A204.1 (cell line): ENCODE measurements at regions not wholly inside any gene's neighbourhood (a gene's known extent, or its start where the extent isn't known, plus 50 kb on each side); places are given as distances from the start of the nearest gene placed in this dataset.

Experiments
- FAIRE-seq: peaks from 2 replicates; lab custom pipeline; 2012; peaks lifted over from hg19 to GRCh38; lab: Jason Lieb, UNC

DNA sequence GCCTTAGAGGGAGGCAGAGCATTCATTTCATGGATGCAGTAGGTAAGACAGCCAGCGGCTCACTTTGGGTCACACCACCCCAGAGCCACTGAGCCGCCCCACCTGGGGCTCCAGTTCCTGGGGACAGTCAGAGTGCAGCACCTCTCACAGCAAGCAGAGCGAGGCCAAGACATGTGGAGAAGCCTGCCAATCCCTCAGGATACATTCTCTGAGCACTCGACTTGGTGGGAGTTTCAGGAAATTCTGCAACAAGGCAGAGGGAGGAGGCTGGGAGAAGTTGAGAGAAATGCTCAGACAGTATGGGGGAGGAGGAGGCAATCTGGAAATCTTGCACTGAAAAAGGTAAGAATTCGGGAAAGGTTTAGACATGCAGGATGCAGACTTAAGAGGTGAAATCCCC is 60.8 kb upstream of the WLS start:
- FAIRE-seq: no peak

DNA sequence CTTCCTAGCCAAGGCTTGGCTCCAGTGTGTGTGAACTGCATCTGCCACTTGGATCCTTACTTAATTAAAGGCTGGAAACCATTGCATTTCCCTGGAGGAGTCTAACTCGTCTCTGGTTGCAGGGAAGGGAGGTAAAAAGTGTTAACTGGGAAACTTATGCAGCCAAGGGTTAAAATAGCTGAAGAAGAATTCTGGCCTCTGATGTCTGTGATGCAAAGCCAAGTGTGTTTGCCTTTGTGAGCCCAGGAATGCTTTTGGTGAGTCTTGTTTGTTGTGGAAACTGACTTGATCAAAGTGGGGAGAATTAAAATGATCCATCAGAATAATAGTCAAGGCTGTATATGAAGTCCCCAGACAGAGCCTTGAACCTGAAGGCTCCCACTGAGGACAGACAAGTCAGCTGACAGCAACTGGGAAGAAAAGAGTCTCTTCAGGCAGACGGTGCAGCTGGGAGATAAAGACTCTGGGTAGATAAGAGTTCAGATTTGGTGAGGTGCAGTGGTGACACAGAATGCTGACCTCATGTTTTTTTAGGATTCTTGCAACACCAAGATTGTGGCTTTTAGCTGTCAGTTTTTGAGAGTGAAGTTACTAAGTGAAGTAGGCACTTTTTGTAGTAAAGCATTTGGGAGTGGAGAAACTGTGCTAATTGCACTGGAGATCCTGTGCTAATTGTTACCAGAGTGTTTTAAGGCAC is 59.5 kb upstream of the WLS start:
- FAIRE-seq: no peak

DNA sequence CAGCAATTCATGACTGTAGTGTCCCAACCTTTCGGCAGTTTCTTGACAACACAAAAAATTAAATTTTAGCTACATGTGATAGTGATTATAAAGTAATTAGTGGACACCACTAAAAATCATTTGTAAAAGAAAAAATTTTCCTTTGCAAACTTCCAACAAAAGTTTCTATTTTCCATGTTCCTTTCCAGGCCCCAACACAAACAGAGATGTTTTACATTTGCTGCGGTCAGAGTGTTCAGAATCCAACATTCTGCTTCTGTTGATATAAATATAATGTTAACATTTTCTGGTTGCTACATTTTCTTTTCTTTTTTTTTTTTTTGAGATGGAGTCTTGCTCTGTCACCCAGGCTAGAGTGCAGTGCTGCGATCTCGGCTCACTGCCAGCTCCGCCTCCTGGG is 54.9 kb upstream of the WLS start:
- no peak for FAIRE-seq

DNA sequence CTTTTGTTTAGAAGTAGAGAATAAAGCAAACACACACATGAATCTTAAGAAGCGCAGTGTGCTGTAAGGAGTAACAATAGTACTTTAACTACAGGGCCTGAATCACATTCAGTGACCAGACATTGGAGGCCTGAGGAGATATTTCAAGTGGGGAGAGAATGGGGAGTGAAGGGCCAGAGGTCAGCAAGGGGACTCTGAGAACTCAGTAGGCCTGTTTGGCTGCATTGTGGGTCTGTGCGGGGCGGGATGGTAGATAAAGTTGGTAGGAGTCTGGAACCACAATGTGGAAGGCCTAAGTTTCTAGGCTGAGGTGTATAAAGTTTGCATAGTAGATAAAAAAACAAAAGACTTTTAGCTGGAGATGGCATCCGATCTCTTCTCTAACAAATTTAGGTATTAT is 52.7 kb upstream of the WLS start:
- FAIRE-seq: no peak

DNA sequence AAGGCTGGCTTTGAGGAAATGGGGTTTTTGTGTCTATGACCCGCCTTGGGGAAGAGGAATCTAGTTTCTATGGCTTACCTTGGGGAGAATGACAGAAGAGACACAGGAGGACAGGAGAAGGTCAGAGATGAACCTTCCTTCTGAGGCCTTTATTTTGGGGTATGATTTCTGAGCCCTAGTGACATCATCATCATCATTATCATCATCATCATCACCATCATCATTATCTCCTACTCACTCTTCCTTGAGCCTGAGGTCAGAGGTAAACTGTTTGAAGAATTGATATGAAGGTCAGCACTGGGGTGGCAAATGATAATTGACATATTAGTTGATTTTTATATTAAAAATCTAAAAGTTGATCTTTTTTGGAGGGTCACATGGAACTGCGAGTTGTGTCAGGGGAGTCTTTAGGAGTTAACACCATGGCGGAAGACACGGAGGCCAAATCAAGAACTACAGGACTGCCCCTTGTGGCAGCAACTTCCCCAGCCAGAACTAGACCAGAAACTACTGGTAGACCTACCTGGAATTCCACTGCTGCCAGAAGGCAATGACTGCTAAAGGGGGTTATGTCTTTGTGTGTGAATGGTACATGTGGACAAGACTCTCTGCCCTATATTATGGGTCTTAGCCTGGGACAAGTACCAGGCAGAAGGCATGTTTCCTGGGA is 49.8 kb upstream of the WLS start:
- FAIRE-seq: no peak
